Erythroblast (primary cell): ENCODE measurements at regions not wholly inside any gene's neighbourhood (a gene's known extent, or its start where the extent isn't known, plus 50 kb on each side); places are given as distances from the start of the nearest gene placed in this dataset.

Experiments used
- GATA1 ChIP-seq: IDR thresholded peaks from 2 replicates; pipeline ENCODE4 v1.6.1; 2011; ENCODE audit warnings: low read depth, mild to moderate bottlenecking, control low read depth, low read length, moderate library complexity
- POLR2A ChIP-seq: IDR thresholded peaks from 2 replicates; pipeline ENCODE4 v1.6.1; 2011; ENCODE audit warnings: mild to moderate bottlenecking, low read length

DNA sequence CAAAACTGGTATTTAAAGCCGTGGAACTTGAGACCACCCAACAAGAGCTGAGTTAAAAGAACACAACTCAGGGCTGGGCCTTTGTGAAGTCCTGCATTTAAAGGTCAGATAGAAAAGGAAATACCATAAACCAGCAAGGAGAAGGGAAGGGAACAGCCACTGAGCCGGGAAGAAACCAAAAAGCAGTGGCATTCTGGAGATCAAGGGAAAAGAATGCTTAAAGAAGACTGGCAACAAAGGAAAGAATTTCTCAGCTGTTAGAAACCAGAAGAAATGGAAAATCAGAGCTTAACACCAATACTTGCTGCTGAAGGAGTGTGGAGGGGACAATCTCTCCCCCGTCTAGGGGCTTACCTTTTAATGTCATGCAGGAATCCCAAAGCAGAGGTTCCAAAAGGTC is 247.4 kb upstream of the CHRNA7 start:
- TF ChIP-seq POLR2A: no peak
- TF ChIP-seq GATA1: no peak
